ENCODE measurements at regions not wholly inside any gene's neighbourhood (a gene's known extent, or its start where the extent isn't known, plus 50 kb on each side); places are given as distances from the start of the nearest gene placed in this dataset.

GRCh38 chr1:238029126-238029525 is 138.4 kb upstream of the ZP4 start:
- TF ChIP-seq, protein P1, sequence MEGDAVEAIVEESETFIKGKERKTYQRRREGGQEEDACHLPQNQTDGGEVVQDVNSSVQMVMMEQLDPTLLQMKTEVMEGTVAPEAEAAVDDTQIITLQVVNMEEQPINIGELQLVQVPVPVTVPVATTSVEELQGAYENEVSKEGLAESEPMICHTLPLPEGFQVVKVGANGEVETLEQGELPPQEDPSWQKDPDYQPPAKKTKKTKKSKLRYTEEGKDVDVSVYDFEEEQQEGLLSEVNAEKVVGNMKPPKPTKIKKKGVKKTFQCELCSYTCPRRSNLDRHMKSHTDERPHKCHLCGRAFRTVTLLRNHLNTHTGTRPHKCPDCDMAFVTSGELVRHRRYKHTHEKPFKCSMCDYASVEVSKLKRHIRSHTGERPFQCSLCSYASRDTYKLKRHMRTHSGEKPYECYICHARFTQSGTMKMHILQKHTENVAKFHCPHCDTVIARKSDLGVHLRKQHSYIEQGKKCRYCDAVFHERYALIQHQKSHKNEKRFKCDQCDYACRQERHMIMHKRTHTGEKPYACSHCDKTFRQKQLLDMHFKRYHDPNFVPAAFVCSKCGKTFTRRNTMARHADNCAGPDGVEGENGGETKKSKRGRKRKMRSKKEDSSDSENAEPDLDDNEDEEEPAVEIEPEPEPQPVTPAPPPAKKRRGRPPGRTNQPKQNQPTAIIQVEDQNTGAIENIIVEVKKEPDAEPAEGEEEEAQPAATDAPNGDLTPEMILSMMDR (IDR thresholded peaks at IDR 0.05; ENCODE audit: insufficient read depth, low read length, poor library complexity, severe bottlenecking) = no peak
- no peak for TF ChIP-seq EZH2phosphoT487 (conservative IDR thresholded peaks at IDR 0.05; ENCODE audit: low read length)
